Kidney (tissue), 13 donors: ENCODE measurements at regions not wholly inside any gene's neighbourhood (a gene's known extent, or its start where the extent isn't known, plus 50 kb on each side); places are given as distances from the start of the nearest gene placed in this dataset.

Source experiments
- DNase-seq, 5 donors: peaks; one replicate each; pipeline ENCODE4 v3.0.0-alpha.2; 2013 to 2020
- FAIRE-seq: peaks from 2 replicates; lab custom pipeline; 2012; peaks lifted over from hg19 to GRCh38; lab: Jason Lieb, UNC
- H3K27ac ChIP-seq, 2 donors: one replicate each; pipeline ENCODE4 v1.7.0; 2013; ENCODE audit warnings: low read depth in 2 of 2, low read length in 2 of 2, inconsistent platforms in 1 of 2
- H3K27me3 ChIP-seq: one replicate; pipeline ENCODE4 v1.7.1; 2013; ENCODE audit warnings: low read length, inconsistent platforms; ENCODE audit not compliant: control insufficient read depth, insufficient read depth
- H3K36me3 ChIP-seq, 3 donors: one replicate each; pipeline versions ENCODE4 v1.7.0 to v1.7.1; 2013; ENCODE audit warnings: low read length in 3 of 3, control low read depth in 1 of 3, inconsistent platforms in 1 of 3; ENCODE audit not compliant: insufficient read depth in 3 of 3, control insufficient read depth in 2 of 3
- H3K4me1 ChIP-seq, 3 donors: one replicate each; pipeline versions ENCODE4 v1.7.0 to v1.7.1; 2013; ENCODE audit warnings: low read length in 3 of 3, inconsistent platforms in 1 of 3, low read depth in 1 of 3; ENCODE audit not compliant: control insufficient read depth in 2 of 3, insufficient read depth in 2 of 3
- H3K4me3 ChIP-seq, 3 donors: one replicate each; pipeline versions ENCODE4 v1.7.0 to v1.8.1; 2013; ENCODE audit warnings: low read length in 3 of 3, control low read depth in 1 of 3, inconsistent platforms in 1 of 3
- H3K9ac ChIP-seq, 3 donors: one replicate each; pipeline versions ENCODE4 v1.7.0 to v1.7.1; 2013; ENCODE audit warnings: low read length in 3 of 3, control low read depth in 1 of 3, inconsistent platforms in 1 of 3
- H3K9me3 ChIP-seq, 3 donors: one replicate each; pipeline versions ENCODE4 v1.7.0 to v1.7.1; 2013; ENCODE audit warnings: low read length in 3 of 3, control low read depth in 1 of 3, inconsistent platforms in 1 of 3; ENCODE audit not compliant: control insufficient read depth in 2 of 3, insufficient read depth in 1 of 3
- CTCF ChIP-seq: IDR thresholded peaks from 3 replicates; pipeline ENCODE4 v1.5.1; 2012; ENCODE audit warnings: mild to moderate bottlenecking, moderate library complexity, borderline replicate concordance; ENCODE audit not compliant: insufficient read depth; ENCODE audit errors: extremely low read depth
- intact Hi-C: fragments of 100-400 bp; cut with DNase I; formaldehyde crosslinking; loops from one replicate; pipeline ENCODE4 v1.11.1; 2022
- donor health status: control.
- donor health status: control.
- donor health status: control.
- donor health status: control.
- donor health status: control.
- donor health status: DM: yes; HTN: yes; CAD: no.
- donor health status: Normal renal cell carcinoma (clear cell type).

GRCh38 chr20:40743141-40743775 lies 54.2 kb upstream of the MAFB start:
- Histone ChIP-seq H3K4me3 (no peak overlapping the region), H3K36me3 (no peaks in the 10 kb centered on the region), H3K27me3 (no peaks in the 10 kb centered on the region), H3K4me1 (no peaks in the 10 kb centered on the region), H3K9me3 (peaks cover 0 to 4% (median 0%) of the 10 kb centered on the region in 3 donors), H3K27ac (no peak overlapping the region), H3K9ac (no peak overlapping the region)
- no peak for TF ChIP-seq CTCF
- intact Hi-C loops: no loop called here
- DNase-seq (no peak), FAIRE-seq (no peak)

- DNase-seq (no peak), FAIRE-seq (no peak)
- Histone ChIP-seq H3K27ac (no peak overlapping the region), H3K4me1 (no peaks in the 10 kb centered on the region), H3K36me3 (no peaks in the 10 kb centered on the region), H3K9me3 (no peaks in the 10 kb centered on the region), H3K27me3 (no peaks in the 10 kb centered on the region), H3K4me3 (no peak overlapping the region), H3K9ac (no peak overlapping the region)
- no peak for TF ChIP-seq CTCF
- intact Hi-C loops: no loop called here
These were observed 55.2 kb upstream of the MAFB start for GRCh38 chr20:40744072-40744817.

GRCh38 chr20:40744818-40745175 lies 55.8 kb upstream of the MAFB start:
- H3K27me3 ChIP-seq: no peaks in the 10 kb centered on the region
- H3K9me3 ChIP-seq: no peaks in the 10 kb centered on the region
- FAIRE-seq (no peak), DNase-seq (no peak)
- intact Hi-C loops: no loop called here
- TF ChIP-seq CTCF: no peak
- H3K4me1 ChIP-seq: no peaks in the 10 kb centered on the region
- no peak overlapping the region for H3K4me3 ChIP-seq
- no peaks in the 10 kb centered on the region for H3K36me3 ChIP-seq
- H3K27ac ChIP-seq: no peak overlapping the region
- H3K9ac ChIP-seq: no peak overlapping the region
